Mesendoderm (in vitro differentiated cells): ENCODE measurements at regions not wholly inside any gene's neighbourhood (a gene's known extent, or its start where the extent isn't known, plus 50 kb on each side); places are given as distances from the start of the nearest gene placed in this dataset.
A peak's percentile ranks its signal among the peaks of the same experiment; 100 is the strongest.

ENCODE experiments used
- DNase-seq: peaks from one replicate; pipeline ENCODE4 v3.0.0; 2013
- H2AK5ac ChIP-seq: 2 replicates; pipeline ENCODE4 v1.6.1; 2013; ENCODE audit warnings: low read length, inconsistent platforms
- H2BK120ac ChIP-seq: 2 replicates; pipeline ENCODE4 v1.6.1; 2013; ENCODE audit warnings: low read depth, mild to moderate bottlenecking, low read length, moderate library complexity, mixed read lengths
- H2BK15ac ChIP-seq: replicated peaks from 2 replicates; pipeline ENCODE4 v1.6.1; 2013; ENCODE audit warnings: low read depth, mild to moderate bottlenecking, moderate library complexity
- H2BK5ac ChIP-seq: 2 replicates; pipeline ENCODE4 v1.6.1; 2013; ENCODE audit warnings: low read length, inconsistent platforms
- H3K18ac ChIP-seq: 2 replicates; pipeline ENCODE4 v1.6.1; 2013; ENCODE audit warnings: mild to moderate bottlenecking, low read length, mixed read lengths
- H3K23ac ChIP-seq: one replicate; pipeline ENCODE4 v1.6.1; 2013; ENCODE audit warnings: low read length
- H3K27ac ChIP-seq: 2 replicates; pipeline ENCODE4 v1.5.1; 2013; ENCODE audit warnings: low read depth, mild to moderate bottlenecking, inconsistent platforms, low read length, moderate library complexity
- H3K27me3 ChIP-seq: 2 replicates; pipeline ENCODE4 v1.6.1; 2013; ENCODE audit warnings: low read length, control low read depth, mild to moderate bottlenecking, inconsistent platforms; ENCODE audit not compliant: insufficient read depth, poor library complexity
- H3K36me3 ChIP-seq: 2 replicates; pipeline ENCODE4 v1.6.1; 2013; ENCODE audit warnings: low read length, inconsistent platforms; ENCODE audit not compliant: control insufficient read depth, insufficient read depth
- H3K4ac ChIP-seq: one replicate; pipeline ENCODE4 v1.6.1; 2013; ENCODE audit warnings: low read depth, mild to moderate bottlenecking, low read length, moderate library complexity
- H3K4me1 ChIP-seq: 2 replicates; pipeline ENCODE4 v1.6.1; 2013; ENCODE audit warnings: low read depth, low read length, inconsistent platforms; ENCODE audit not compliant: control insufficient read depth
- H3K4me2 ChIP-seq: 2 replicates; pipeline ENCODE4 v1.6.1; 2013; ENCODE audit warnings: low read length
- H3K4me3 ChIP-seq: 2 replicates; pipeline ENCODE4 v1.5.1; 2013; ENCODE audit warnings: mild to moderate bottlenecking, low read length
- H3K56ac ChIP-seq: one replicate; pipeline ENCODE4 v1.6.1; 2013; ENCODE audit warnings: low read length
- H3K79me1 ChIP-seq: 2 replicates; pipeline ENCODE4 v1.6.1; 2013; ENCODE audit warnings: low read length, inconsistent platforms
- H3K79me2 ChIP-seq: 2 replicates; pipeline ENCODE4 v1.6.1; 2013; ENCODE audit warnings: mild to moderate bottlenecking, low read length; ENCODE audit not compliant: control insufficient read depth, insufficient read depth
- H3K9ac ChIP-seq: 2 replicates; pipeline ENCODE4 v1.6.1; 2013; ENCODE audit warnings: low read length, inconsistent platforms
- H4K5ac ChIP-seq: one replicate; pipeline ENCODE4 v1.6.1; 2013; ENCODE audit warnings: low read length
- H4K8ac ChIP-seq: one replicate; pipeline ENCODE4 v1.6.1; 2013; ENCODE audit warnings: low read depth, mild to moderate bottlenecking, control low read depth, low read length, moderate library complexity
- WGBS: extraction: QIAGEN DNeasy Blood & Tissue Kit; methylation state at CpG from one replicate; pipeline ENCODE4 v1.1.7; 2013; ENCODE audit warnings: low lambda C conversion rate, missing lambda C conversion rate; ENCODE audit not compliant: insufficient coverage; ENCODE audit errors: extremely low coverage; 5-methylcytosine and 5-hydroxymethylcytosine counted together

GRCh38 chr2:128778843-128779242, 460.2 kb upstream of the HS6ST1 start:
- no peak for DNase-seq
- no peak overlapping the region for H2BK15ac ChIP-seq
- no CpG with 5 or more reads among the region's 2 CpGs for WGBS

GRCh38 chr2:128779301-128780095, 460.8 kb upstream of the HS6ST1 start:
- Histone ChIP-seq H2BK120ac (no peak overlapping the region), H3K27ac (no peak overlapping the region), H3K79me2 (no peaks in the 10 kb centered on the region), H4K8ac (no peak overlapping the region), H3K36me3 (no peaks in the 10 kb centered on the region), H2BK5ac (no peak overlapping the region), H3K4me2 (no peak overlapping the region), H3K4me3 (no peak overlapping the region), H3K27me3 (no peaks in the 10 kb centered on the region), H2BK15ac (no peak overlapping the region), H3K4ac (no peak overlapping the region), H2AK5ac (no peak overlapping the region), H3K23ac (no peak overlapping the region), H3K18ac (no peak overlapping the region), H3K79me1 (no peaks in the 10 kb centered on the region), H3K9ac (no peak overlapping the region), H3K56ac (no peak overlapping the region), H4K5ac (no peak overlapping the region), H3K4me1 (no peaks in the 10 kb centered on the region)
- no CpG with 5 or more reads among the region's 9 CpGs for WGBS
- DNase-seq = peak; percentile 13

More at GRCh38 chr2:128778843-128779242, 460.2 kb upstream of the HS6ST1 start:
- Histone ChIP-seq H3K4me1 (no peaks in the 10 kb centered on the region), H2BK5ac (no peak overlapping the region), H3K18ac (no peak overlapping the region), H3K56ac (no peak overlapping the region), H3K4ac (no peak overlapping the region), H3K79me2 (no peaks in the 10 kb centered on the region), H3K27me3 (no peaks in the 10 kb centered on the region), H3K4me2 (no peak overlapping the region), H4K5ac (no peak overlapping the region), H2AK5ac (no peak overlapping the region), H3K23ac (no peak overlapping the region), H3K4me3 (no peak overlapping the region), H4K8ac (no peak overlapping the region), H2BK120ac (no peak overlapping the region), H3K27ac (no peak overlapping the region), H3K9ac (no peak overlapping the region), H3K36me3 (no peaks in the 10 kb centered on the region), H3K79me1 (no peaks in the 10 kb centered on the region)

- Histone ChIP-seq H2BK5ac (no peak overlapping the region), H3K27me3 (no peaks in the 10 kb centered on the region), H3K23ac (no peak overlapping the region), H3K4me3 (no peak overlapping the region), H2AK5ac (no peak overlapping the region), H3K4me2 (no peak overlapping the region), H3K4ac (no peak overlapping the region), H3K9ac (no peak overlapping the region), H4K8ac (no peak overlapping the region), H3K56ac (no peak overlapping the region), H3K27ac (no peak overlapping the region), H2BK15ac (no peak overlapping the region), H3K79me2 (no peaks in the 10 kb centered on the region), H4K5ac (no peak overlapping the region), H3K18ac (no peak overlapping the region), H2BK120ac (no peak overlapping the region), H3K36me3 (no peaks in the 10 kb centered on the region), H3K79me1 (no peaks in the 10 kb centered on the region), H3K4me1 (no peaks in the 10 kb centered on the region)
- no peak for DNase-seq
- no CpG with 5 or more reads among the region's 5 CpGs for WGBS
Observed at GRCh38 chr2:128780434-128781080, 461.9 kb upstream of the HS6ST1 start.

GRCh38 chr2:128781166-128781565, 462.5 kb upstream of the HS6ST1 start:
- H3K18ac ChIP-seq = no peak overlapping the region
- no peak overlapping the region for H3K27ac ChIP-seq
- no peak overlapping the region for H3K9ac ChIP-seq
- H2AK5ac ChIP-seq = no peak overlapping the region
- H3K4ac ChIP-seq = no peak overlapping the region
- H3K79me2 ChIP-seq = no peaks in the 10 kb centered on the region
- no peaks in the 10 kb centered on the region for H3K79me1 ChIP-seq
- H3K36me3 ChIP-seq = no peaks in the 10 kb centered on the region
- no peak overlapping the region for H4K5ac ChIP-seq
- H3K23ac ChIP-seq = no peak overlapping the region
- H3K56ac ChIP-seq = no peak overlapping the region
- peaks cover under 1% of the 10 kb centered on the region for H3K4me1 ChIP-seq
- no peak for DNase-seq
- H2BK15ac ChIP-seq = no peak overlapping the region
- H3K4me3 ChIP-seq = no peak overlapping the region
- H2BK5ac ChIP-seq = no peak overlapping the region
- H4K8ac ChIP-seq = no peak overlapping the region
- no CpG with 5 or more reads among the region's 3 CpGs for WGBS
- H3K27me3 ChIP-seq = no peaks in the 10 kb centered on the region
- H2BK120ac ChIP-seq = no peak overlapping the region
- H3K4me2 ChIP-seq = no peak overlapping the region

- Histone ChIP-seq H3K4me1 (peaks cover 2% of the 10 kb centered on the region), H3K23ac (no peak overlapping the region), H3K79me2 (no peaks in the 10 kb centered on the region), H3K4ac (no peak overlapping the region), H3K79me1 (no peaks in the 10 kb centered on the region), H3K4me3 (no peak overlapping the region), H4K5ac (no peak overlapping the region), H2BK5ac (no peak overlapping the region), H3K27ac (no peak overlapping the region), H4K8ac (no peak overlapping the region), H2BK120ac (no peak overlapping the region), H3K56ac (no peak overlapping the region), H2AK5ac (no peak overlapping the region), H2BK15ac (no peak overlapping the region), H3K9ac (no peak overlapping the region), H3K27me3 (no peaks in the 10 kb centered on the region), H3K18ac (no peak overlapping the region), H3K36me3 (no peaks in the 10 kb centered on the region), H3K4me2 (no peak overlapping the region)
- no CpG with 5 or more reads among the region's 18 CpGs for WGBS
- peak; percentile 9 for DNase-seq
Observed at GRCh38 chr2:128781585-128782385, 463.1 kb upstream of the HS6ST1 start.
